ENCODE measurements at regions not wholly inside any gene's neighbourhood (a gene's known extent, or its start where the extent isn't known, plus 50 kb on each side); places are given as distances from the start of the nearest gene placed in this dataset.

DNA sequence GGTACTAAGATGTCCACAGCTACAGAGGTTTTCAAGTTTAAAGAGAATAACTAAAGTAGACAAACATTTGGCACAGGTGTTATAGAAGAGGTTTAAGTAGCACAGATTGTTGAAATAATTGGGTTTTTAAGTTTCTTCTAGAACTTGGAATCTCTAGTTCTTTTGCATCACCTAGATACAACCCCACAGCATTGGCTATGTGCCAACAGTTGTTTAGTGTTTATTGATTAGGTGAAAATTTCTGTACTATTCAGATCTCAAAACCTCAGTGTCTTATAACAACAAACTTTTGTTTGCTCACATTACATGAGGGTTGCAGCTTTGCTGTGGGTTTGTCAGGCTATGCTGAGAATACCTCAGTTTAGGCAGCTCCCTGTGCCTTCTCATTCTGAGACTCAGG, 162.5 kb downstream of the TBX15 start:
- no peak overlapping the region for H3K4me3 ChIP-seq
- TF ChIP-seq, protein P1, sequence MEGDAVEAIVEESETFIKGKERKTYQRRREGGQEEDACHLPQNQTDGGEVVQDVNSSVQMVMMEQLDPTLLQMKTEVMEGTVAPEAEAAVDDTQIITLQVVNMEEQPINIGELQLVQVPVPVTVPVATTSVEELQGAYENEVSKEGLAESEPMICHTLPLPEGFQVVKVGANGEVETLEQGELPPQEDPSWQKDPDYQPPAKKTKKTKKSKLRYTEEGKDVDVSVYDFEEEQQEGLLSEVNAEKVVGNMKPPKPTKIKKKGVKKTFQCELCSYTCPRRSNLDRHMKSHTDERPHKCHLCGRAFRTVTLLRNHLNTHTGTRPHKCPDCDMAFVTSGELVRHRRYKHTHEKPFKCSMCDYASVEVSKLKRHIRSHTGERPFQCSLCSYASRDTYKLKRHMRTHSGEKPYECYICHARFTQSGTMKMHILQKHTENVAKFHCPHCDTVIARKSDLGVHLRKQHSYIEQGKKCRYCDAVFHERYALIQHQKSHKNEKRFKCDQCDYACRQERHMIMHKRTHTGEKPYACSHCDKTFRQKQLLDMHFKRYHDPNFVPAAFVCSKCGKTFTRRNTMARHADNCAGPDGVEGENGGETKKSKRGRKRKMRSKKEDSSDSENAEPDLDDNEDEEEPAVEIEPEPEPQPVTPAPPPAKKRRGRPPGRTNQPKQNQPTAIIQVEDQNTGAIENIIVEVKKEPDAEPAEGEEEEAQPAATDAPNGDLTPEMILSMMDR (IDR thresholded peaks at IDR 0.05; ENCODE audit: control extremely low read depth, extremely low read depth): no peak
- H3K9ac ChIP-seq (ENCODE audit: insufficient read depth in 1 of 2, low read length in 2 of 2): no peak overlapping the region
- H3K9me3 ChIP-seq (ENCODE audit: control insufficient read depth in 4 of 4, insufficient read depth in 3 of 4, low read length in 3 of 4): no peaks in the 10 kb centered on the region
- H3K27me3 ChIP-seq (ENCODE audit: control insufficient read depth in 3 of 3, insufficient read depth in 3 of 3, low read length in 2 of 3): no peaks in the 10 kb centered on the region
- no peaks in the 10 kb centered on the region for H3K36me3 ChIP-seq (ENCODE audit: control insufficient read depth in 4 of 4, insufficient read depth in 4 of 4, low read length in 4 of 4)
- DNase-seq (no peak), ATAC-seq (ENCODE audit: insufficient read depth, low FRiP score) (no peak)
- H3K4me1 ChIP-seq (ENCODE audit: control insufficient read depth in 5 of 5, insufficient read depth in 5 of 5, low read length in 5 of 5): no peaks in the 10 kb centered on the region
- H3K27ac ChIP-seq (ENCODE audit: low read depth in 1 of 2, low read length in 1 of 2): no peak overlapping the region

DNA sequence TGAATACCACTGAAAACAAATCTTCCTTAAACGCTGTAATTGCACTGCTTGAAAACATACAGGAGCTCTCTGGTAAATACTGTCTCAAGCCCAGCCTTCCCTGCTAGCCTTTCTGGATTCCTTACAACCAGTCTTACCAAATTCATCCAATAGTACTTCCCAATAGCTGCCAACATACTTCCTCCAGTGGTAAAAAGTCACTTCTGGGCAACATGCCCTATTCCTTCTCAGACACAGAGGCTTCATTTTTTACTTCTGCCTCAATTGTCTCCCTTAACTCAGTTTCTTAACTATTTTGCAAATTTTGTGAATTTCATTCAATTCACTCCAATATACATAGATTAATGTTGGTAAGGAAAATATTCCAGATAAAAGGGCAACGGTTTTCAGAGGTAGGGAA, 166.3 kb downstream of the TBX15 start:
- TF ChIP-seq, protein P1 (IDR thresholded peaks at IDR 0.05; ENCODE audit: control extremely low read depth, extremely low read depth): no peak
- Histone ChIP-seq H3K27ac (ENCODE audit: low read depth in 1 of 2, low read length in 1 of 2) (no peak overlapping the region), H3K36me3 (ENCODE audit: control insufficient read depth in 4 of 4, insufficient read depth in 4 of 4, low read length in 4 of 4) (no peaks in the 10 kb centered on the region)

DNA sequence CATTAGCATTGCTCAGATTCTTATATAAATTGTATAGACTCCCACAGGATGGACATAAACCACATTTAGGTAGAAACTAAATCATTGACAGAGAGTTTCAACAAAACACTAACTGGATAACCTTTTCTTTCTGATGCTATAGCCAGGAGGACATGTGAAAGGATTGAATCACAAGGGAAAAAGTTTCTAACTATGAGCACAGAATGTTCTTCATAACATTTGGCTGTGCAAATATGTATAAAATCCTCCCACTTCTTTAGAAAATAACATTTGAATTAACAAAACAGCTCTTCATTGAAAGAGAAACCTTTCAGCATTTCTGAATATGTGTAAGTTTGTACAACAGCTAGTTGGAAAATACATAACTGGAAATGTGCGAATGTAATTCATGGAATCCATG, 167.3 kb downstream of the TBX15 start:
- no peak for ATAC-seq (ENCODE audit: insufficient read depth, low FRiP score)
- 89 to 93% methylated on average over 1 of the region's 1 CpG for WGBS, 2 donors

More for the DNA sequence above, 166.3 kb downstream of the TBX15 start:
- DNase-seq: no peak
- Histone ChIP-seq H3K4me1 (ENCODE audit: control insufficient read depth in 5 of 5, insufficient read depth in 5 of 5, low read length in 5 of 5) (no peaks in the 10 kb centered on the region), H3K4me3 (no peak overlapping the region), H3K27me3 (ENCODE audit: control insufficient read depth in 3 of 3, insufficient read depth in 3 of 3, low read length in 2 of 3) (no peaks in the 10 kb centered on the region), H3K9me3 (ENCODE audit: control insufficient read depth in 4 of 4, insufficient read depth in 3 of 4, low read length in 3 of 4) (no peaks in the 10 kb centered on the region), H3K9ac (ENCODE audit: insufficient read depth in 1 of 2, low read length in 2 of 2) (no peak overlapping the region)
- ATAC-seq (ENCODE audit: insufficient read depth, low FRiP score): no peak
- WGBS, 2 donors: 34 to 48% methylated on average over 2 of the region's 2 CpGs

DNA sequence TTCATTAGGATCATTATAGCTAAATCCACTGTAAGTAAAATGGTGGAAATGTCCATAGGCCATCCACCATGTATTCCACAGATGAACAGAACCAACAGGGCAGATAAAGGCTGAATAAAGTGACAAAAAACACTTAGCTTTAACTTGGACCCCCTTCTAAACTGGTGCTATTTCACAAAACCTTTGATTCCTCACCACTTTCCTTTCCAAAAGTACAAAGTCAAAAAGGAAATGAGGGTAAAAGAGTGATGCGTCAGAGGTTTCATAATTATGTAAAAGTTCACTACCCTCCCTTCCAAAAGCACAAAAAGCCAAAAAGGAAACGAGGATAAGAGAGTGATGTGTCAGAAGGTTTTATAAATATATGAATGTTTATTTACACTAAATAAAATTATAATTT, 172.2 kb downstream of the TBX15 start:
- H3K4me3 ChIP-seq: no peak overlapping the region
- no peak overlapping the region for H3K27ac ChIP-seq (ENCODE audit: low read depth in 1 of 2, low read length in 1 of 2)
- ATAC-seq (ENCODE audit: insufficient read depth, low FRiP score): no peak
- H3K36me3 ChIP-seq (ENCODE audit: control insufficient read depth in 4 of 4, insufficient read depth in 4 of 4, low read length in 4 of 4): no peaks in the 10 kb centered on the region
- TF ChIP-seq, protein P1 (IDR thresholded peaks at IDR 0.05; ENCODE audit: control extremely low read depth, extremely low read depth): no peak
- no peak overlapping the region for H3K9ac ChIP-seq (ENCODE audit: insufficient read depth in 1 of 2, low read length in 2 of 2)
- peak in 1 of 3 donors; percentile 6 for DNase-seq
- no peaks in the 10 kb centered on the region for H3K27me3 ChIP-seq (ENCODE audit: control insufficient read depth in 3 of 3, insufficient read depth in 3 of 3, low read length in 2 of 3)
- no peaks in the 10 kb centered on the region for H3K9me3 ChIP-seq (ENCODE audit: control insufficient read depth in 4 of 4, insufficient read depth in 3 of 4, low read length in 3 of 4)
- H3K4me1 ChIP-seq (ENCODE audit: control insufficient read depth in 5 of 5, insufficient read depth in 5 of 5, low read length in 5 of 5): no peaks in the 10 kb centered on the region
- WGBS, 2 donors: 57 to 69% methylated on average over 2 of the region's 2 CpGs

More for the DNA sequence above, 167.3 kb downstream of the TBX15 start:
- H3K4me3 ChIP-seq: no peak overlapping the region
- H3K9ac ChIP-seq (ENCODE audit: insufficient read depth in 1 of 2, low read length in 2 of 2): no peak overlapping the region
- no peak for DNase-seq
- no peaks in the 10 kb centered on the region for H3K4me1 ChIP-seq (ENCODE audit: control insufficient read depth in 5 of 5, insufficient read depth in 5 of 5, low read length in 5 of 5)
- TF ChIP-seq, protein P1 (IDR thresholded peaks at IDR 0.05; ENCODE audit: control extremely low read depth, extremely low read depth): no peak
- no peaks in the 10 kb centered on the region for H3K9me3 ChIP-seq (ENCODE audit: control insufficient read depth in 4 of 4, insufficient read depth in 3 of 4, low read length in 3 of 4)
- H3K27ac ChIP-seq (ENCODE audit: low read depth in 1 of 2, low read length in 1 of 2): no peak overlapping the region
- H3K36me3 ChIP-seq (ENCODE audit: control insufficient read depth in 4 of 4, insufficient read depth in 4 of 4, low read length in 4 of 4): no peaks in the 10 kb centered on the region
- no peaks in the 10 kb centered on the region for H3K27me3 ChIP-seq (ENCODE audit: control insufficient read depth in 3 of 3, insufficient read depth in 3 of 3, low read length in 2 of 3)

All from lung (tissue), 11 donors.